HG02759 (cell line): ENCODE measurements at regions not wholly inside any gene's neighbourhood (a gene's known extent, or its start where the extent isn't known, plus 50 kb on each side); places are given as distances from the start of the nearest gene placed in this dataset.
"Not testable (repeated sequence)": the region's sequence is repeated elsewhere in the genome, so short reads cannot be mapped to it uniquely, and the experiment has no call there.

Experiments used
- ATAC-seq: cut with Tn5 transposase; IDR thresholded peaks from one replicate; pipeline ENCODE4 v1.9.1; 2021; ENCODE audit warnings: mild to moderate bottlenecking, moderate library complexity; ENCODE audit not compliant: unreplicated experiment

- ATAC-seq, result no peak
These were observed 1008.5 kb upstream of the FANCL start for GRCh38 chr2:59249441-59250306.

- ATAC-seq, result no peak
These were observed 998.0 kb upstream of the FANCL start for GRCh38 chr2:59239146-59239545.

DNA sequence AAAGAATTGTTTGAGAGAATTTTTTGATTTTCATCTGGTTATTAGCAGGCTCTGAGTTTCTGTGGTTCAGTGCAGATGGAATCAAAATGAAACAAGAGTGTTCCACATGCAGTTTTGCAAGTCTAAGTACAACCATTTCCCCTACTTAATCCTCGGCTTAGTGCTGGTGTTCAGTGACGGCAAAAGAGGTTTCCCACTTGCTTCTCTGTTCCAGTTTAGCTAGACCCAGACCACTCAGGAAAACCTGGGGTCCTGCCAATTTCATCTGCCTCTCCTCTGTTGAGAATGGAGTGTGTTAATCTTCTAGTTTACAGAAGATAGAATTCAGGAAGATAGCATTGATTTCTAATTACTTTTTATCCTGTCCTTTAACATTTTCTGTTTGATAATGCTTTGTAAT lies 996.2 kb upstream of the FANCL start:
- ATAC-seq, result no peak

GRCh38 chr2:59236723-59237122 lies 995.6 kb upstream of the FANCL start:
- ATAC-seq, result no peak

DNA sequence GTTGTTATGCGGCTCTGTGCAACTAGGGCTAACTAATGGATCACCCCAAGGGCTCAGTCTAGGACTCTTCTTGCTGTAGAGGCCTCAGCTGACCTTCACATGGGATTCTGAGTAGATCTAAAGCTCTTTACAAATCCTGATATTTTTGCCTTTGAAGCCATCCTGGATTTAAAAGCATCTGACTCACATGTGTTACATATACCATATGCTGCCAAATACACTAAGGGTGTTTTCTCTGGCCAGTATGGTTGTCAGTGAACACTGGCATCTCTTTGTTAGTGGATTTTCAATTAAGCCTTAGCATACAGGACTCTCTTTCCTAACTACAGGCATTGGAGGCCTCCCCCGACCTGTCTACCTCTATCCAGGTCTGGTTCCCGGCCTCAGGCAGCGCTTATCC lies 992.8 kb upstream of the FANCL start:
- no peak for ATAC-seq

DNA sequence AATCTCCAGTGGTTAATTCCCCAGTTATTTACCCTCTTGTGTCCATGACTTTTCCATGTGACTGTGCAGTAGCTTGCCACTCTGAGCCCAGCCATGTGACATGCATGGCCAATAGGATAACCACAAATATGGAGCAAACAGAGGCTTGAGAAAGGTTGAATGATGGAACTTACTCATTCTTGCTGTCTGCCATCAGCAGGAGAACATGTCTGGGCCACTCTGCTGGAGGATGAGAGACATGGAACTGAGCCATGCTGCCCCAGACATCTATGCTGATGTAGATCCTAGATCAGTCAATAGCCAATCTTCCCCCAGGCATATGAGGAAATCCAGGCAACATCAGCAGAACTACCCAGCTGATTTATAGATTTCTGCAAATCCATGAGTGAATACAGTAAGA lies 992.3 kb upstream of the FANCL start:
- ATAC-seq, result no peak

GRCh38 chr2:59232394-59233165 lies 991.5 kb upstream of the FANCL start:
- ATAC-seq, result peak; percentile 90

DNA sequence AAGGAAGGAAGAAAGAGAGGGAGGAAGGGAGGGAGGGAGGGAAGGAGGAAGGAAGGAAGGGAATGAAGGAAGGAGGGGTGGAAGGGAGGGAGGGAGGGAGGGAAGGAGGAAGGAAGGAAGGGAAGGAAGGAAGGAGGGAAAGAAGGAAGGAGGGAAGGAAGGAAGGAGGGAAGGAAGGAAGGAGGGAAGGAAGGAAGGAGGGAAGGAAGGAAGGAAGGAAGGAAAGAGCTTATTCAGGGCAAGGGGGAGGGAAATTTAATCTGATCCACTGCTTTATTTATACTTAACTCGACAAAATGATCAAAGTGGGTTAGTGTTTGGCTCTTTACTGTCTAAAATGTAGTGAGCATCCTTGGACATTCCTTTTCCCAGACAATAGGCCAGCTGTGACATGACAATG lies 985.2 kb upstream of the FANCL start:
- ATAC-seq, result not testable (repeated sequence)

GRCh38 chr2:59223742-59224141 lies 982.6 kb upstream of the FANCL start:
- ATAC-seq, result no peak

DNA sequence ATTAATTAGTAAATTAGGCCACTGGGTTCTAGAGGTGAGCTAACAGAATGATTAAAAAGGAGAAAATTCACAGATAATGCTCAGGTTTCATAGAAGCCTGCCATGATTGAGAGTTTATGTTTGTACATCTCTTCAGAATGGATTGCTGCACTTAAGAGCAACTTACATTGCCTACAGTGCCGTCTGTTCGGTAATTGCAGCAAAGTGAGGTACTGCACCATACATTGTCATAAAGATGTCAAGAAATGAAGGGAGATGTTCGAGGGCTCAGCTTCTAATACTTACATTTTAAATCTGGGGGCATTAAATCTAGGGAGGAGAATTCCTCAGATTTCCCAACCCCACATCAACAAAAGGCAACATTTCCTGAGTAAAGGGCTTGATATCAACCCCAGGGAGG lies 976.2 kb upstream of the FANCL start:
- ATAC-seq, result no peak

- no peak for ATAC-seq
These were observed 965.2 kb upstream of the FANCL start for GRCh38 chr2:59206361-59206760.

GRCh38 chr2:59204040-59204439 lies 962.9 kb upstream of the FANCL start:
- ATAC-seq, result no peak

GRCh38 chr2:59196491-59196890 lies 955.4 kb upstream of the FANCL start:
- no peak for ATAC-seq

DNA sequence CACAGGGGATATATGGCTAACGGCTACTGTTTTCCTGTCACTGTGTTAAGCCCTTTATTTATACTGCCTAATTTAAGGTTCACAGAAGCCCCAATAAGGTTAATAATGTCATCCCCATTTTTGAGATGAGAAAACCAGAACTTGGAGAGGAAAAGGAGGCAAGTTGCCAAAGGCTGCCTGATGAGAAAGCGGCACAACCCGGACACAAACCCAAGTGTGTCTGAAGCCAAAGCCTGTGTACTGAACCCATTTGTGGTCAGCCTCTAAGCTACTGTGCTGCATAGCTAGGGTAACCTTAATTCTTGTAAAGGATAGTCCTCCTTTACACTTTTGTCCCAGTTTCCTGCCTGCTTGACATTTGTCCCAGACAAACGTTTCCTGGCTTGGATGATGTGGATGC lies 954.7 kb upstream of the FANCL start:
- ATAC-seq, result no peak

GRCh38 chr2:59191781-59192180 lies 950.7 kb upstream of the FANCL start:
- ATAC-seq, result no peak

DNA sequence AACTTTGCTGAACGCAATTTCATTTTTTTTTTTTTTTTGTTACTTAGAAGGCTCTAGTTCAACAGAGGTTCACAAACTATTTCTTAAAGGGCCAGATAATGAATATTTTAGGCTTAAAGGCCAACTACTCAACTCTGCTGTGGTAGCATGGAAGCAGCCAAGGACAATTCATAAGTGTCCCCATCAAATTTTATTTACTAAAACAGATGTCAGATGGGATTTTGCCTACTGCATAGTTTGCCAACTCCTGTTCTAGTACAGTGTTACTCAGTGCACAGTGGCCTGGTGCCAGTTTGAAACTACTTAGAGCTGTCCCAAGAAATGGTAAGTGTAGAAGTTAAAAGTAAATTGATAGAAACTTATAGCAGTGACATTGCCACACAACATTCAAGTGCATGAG lies 949.4 kb upstream of the FANCL start:
- no peak for ATAC-seq

- no peak for ATAC-seq
These were observed 943.3 kb upstream of the FANCL start for GRCh38 chr2:59184276-59185020.

DNA sequence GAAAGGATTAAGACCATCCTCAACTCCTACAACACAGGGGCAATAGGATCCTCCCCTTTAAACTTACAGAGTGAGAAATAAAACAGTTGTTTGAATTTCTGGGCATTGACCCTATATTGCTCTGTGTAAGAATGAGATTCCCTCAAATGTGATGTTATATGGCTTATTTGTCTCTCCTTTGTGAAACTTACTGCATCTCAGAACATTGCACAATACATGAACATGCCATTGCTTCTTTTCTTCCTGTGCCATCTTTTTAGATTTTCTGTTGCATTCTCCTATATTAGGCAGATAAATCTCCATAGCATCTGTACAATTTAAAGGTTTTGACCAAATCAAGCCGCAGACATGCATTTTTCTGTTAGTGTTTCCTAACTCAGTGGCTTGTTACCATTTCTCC lies 941.9 kb upstream of the FANCL start:
- ATAC-seq, result no peak

DNA sequence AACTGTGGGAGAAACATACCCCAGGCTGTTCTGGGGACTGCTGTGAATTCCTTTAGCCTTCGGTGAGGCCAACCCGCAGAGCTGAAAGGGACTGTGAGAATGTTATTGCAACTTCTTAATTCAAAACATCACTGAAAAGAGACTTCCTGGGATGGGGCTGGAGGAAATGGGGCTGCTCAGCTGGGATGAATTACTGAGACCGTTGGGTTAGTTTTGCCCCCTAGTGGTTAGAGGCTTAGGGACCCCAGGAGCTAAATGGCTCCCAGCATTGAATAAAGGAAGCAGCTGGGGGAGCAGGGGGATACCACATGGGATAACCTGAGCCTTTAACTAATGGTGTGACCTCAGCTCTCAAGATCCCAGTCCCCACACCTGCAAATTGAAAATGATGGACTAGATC lies 941.1 kb upstream of the FANCL start:
- ATAC-seq, result peak; percentile 65

- no peak for ATAC-seq
These were observed 940.2 kb upstream of the FANCL start for GRCh38 chr2:59181347-59181746.

- no peak for ATAC-seq
These were observed 939.5 kb upstream of the FANCL start for GRCh38 chr2:59180621-59181020.

GRCh38 chr2:59180111-59180510 lies 939.0 kb upstream of the FANCL start:
- no peak for ATAC-seq
